ENCODE measurements at regions not wholly inside any gene's neighbourhood (a gene's known extent, or its start where the extent isn't known, plus 50 kb on each side); places are given as distances from the start of the nearest gene placed in this dataset.
A peak's percentile ranks its signal among the peaks of the same experiment; 100 is the strongest.

DNA sequence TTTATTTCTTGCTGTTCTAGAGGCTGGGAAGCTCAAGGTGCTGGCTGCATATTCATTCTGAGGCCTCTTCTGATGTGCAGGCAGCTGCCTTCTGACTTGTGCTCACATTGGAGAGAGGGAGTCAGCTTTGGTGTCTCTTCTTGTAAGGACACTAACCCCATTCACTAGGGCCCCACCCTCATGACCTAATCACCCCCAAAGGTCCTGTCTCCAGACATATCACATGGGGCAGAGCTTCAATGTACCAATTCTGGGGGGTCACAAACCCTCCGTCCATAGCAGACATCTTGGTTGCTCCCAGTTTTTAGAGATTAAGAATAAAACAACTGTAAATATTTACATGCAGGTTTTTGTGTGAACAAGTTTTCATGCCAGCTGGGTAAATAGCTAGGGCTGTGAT lies 109.1 kb downstream of the RTP5 start:
- peak; percentile 1 for DNase-seq
- Mint-ChIP-seq H3K4me3 (no peak overlapping the region), H3K27me3 (ENCODE audit: insufficient read depth) (no peaks in the 10 kb centered on the region), H3K27ac (no peak overlapping the region), H3K36me3 (ENCODE audit: low read depth) (peaks cover 5% of the 10 kb centered on the region), H3K4me1 (no peaks in the 10 kb centered on the region), H3K9me3 (no peaks in the 10 kb centered on the region)
- H3K4me3 ChIP-seq (ENCODE audit: low read length): no peak overlapping the region
- 100% methylated on average over 1 of the region's 1 CpG; no CpG with 5 or more reads in 1 of the 2 experiments for WGBS, 2 experiments (ENCODE audit: insufficient coverage in 1 of 2, insufficient read length in 1 of 2)
- no peaks in the 10 kb centered on the region for H3K9me3 ChIP-seq (ENCODE audit: control insufficient read depth, low read length)
- no peaks in the 10 kb centered on the region for H3K27me3 ChIP-seq (ENCODE audit: control insufficient read depth, insufficient read depth, low read length, poor library complexity, severe bottlenecking)
- H3K9ac ChIP-seq (ENCODE audit: extremely low read depth, low read length, poor library complexity, severe bottlenecking): no peak overlapping the region
- no peak overlapping the region for H3K27ac ChIP-seq (ENCODE audit: low read depth, low read length)
- no peak for TF ChIP-seq CTCF (conservative IDR thresholded peaks at IDR 0.05)
- no peaks in the 10 kb centered on the region for H3K36me3 ChIP-seq (ENCODE audit: control insufficient read depth, insufficient read depth, low read length)
- H3K4me1 ChIP-seq (ENCODE audit: control insufficient read depth, insufficient read depth, low read length): no peaks in the 10 kb centered on the region

DNA sequence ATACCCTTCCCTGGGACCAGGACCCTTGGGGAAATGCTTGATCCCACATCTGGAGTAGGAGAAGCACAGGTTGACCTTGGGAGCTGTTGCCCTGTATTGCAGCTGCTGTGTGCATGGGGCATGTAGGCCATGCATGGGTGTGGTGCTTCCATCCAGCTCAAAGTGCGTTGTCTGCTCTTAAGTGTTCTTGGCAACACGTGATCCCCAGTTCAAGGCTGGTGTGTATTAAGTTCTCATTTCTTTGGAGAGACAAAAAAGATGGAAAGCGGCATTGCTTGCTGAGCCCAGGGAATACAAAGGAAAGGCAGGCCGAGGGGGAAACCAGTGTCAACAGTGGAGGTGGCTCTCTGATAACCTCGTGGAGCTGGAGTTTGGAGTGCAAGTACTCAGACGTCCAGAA lies 110.7 kb downstream of the RTP5 start:
- H3K4me1 Mint-ChIP-seq: no peaks in the 10 kb centered on the region

GRCh38 chr2:241981076-241981700 lies 111.7 kb downstream of the RTP5 start:
- Histone ChIP-seq H3K27ac (ENCODE audit: low read depth, low read length) (no peak overlapping the region), H3K9ac (ENCODE audit: extremely low read depth, low read length, poor library complexity, severe bottlenecking) (no peak overlapping the region), H3K36me3 (ENCODE audit: control insufficient read depth, insufficient read depth, low read length) (no peaks in the 10 kb centered on the region), H3K27me3 (ENCODE audit: control insufficient read depth, insufficient read depth, low read length, poor library complexity, severe bottlenecking) (no peaks in the 10 kb centered on the region), H3K9me3 (ENCODE audit: control insufficient read depth, low read length) (no peaks in the 10 kb centered on the region), H3K4me3 (ENCODE audit: low read length) (no peak overlapping the region), H3K4me1 (ENCODE audit: control insufficient read depth, insufficient read depth, low read length) (no peaks in the 10 kb centered on the region)
- H3K36me3 Mint-ChIP-seq (ENCODE audit: low read depth): peaks cover 5% of the 10 kb centered on the region
- no peak overlapping the region for H3K4me3 Mint-ChIP-seq
- H3K4me1 Mint-ChIP-seq: no peaks in the 10 kb centered on the region
- H3K27me3 Mint-ChIP-seq (ENCODE audit: insufficient read depth): no peaks in the 10 kb centered on the region
- H3K9me3 Mint-ChIP-seq: no peaks in the 10 kb centered on the region
- peak; percentile 14 for DNase-seq
- H3K27ac Mint-ChIP-seq: no peak overlapping the region
- WGBS, 2 experiments (ENCODE audit: insufficient coverage in 1 of 2, insufficient read length in 1 of 2): 93 to 96% methylated on average over 16 to 24 of the region's 24 CpGs
- TF ChIP-seq CTCF (conservative IDR thresholded peaks at IDR 0.05): no peak

More for the DNA sequence above, 110.7 kb downstream of the RTP5 start:
- peak; percentile 15 for DNase-seq
- Histone ChIP-seq H3K9ac (ENCODE audit: extremely low read depth, low read length, poor library complexity, severe bottlenecking) (no peak overlapping the region), H3K4me1 (ENCODE audit: control insufficient read depth, insufficient read depth, low read length) (no peaks in the 10 kb centered on the region), H3K36me3 (ENCODE audit: control insufficient read depth, insufficient read depth, low read length) (no peaks in the 10 kb centered on the region), H3K27me3 (ENCODE audit: control insufficient read depth, insufficient read depth, low read length, poor library complexity, severe bottlenecking) (no peaks in the 10 kb centered on the region), H3K9me3 (ENCODE audit: control insufficient read depth, low read length) (no peaks in the 10 kb centered on the region), H3K27ac (ENCODE audit: low read depth, low read length) (no peak overlapping the region), H3K4me3 (ENCODE audit: low read length) (no peak overlapping the region)
- no peak for TF ChIP-seq CTCF (conservative IDR thresholded peaks at IDR 0.05)
- Mint-ChIP-seq H3K9me3 (no peaks in the 10 kb centered on the region), H3K27ac (peak overlapping the region; percentile 14), H3K4me3 (no peak overlapping the region), H3K36me3 (ENCODE audit: low read depth) (peaks cover 5% of the 10 kb centered on the region), H3K27me3 (ENCODE audit: insufficient read depth) (no peaks in the 10 kb centered on the region)
- 77 to 85% methylated on average over 5 to 6 of the region's 6 CpGs for WGBS, 2 experiments (ENCODE audit: insufficient coverage in 1 of 2, insufficient read length in 1 of 2)

Data from endodermal cell (in vitro differentiated cells).